ENCODE measurements at regions not wholly inside any gene's neighbourhood (a gene's known extent, or its start where the extent isn't known, plus 50 kb on each side); places are given as distances from the start of the nearest gene placed in this dataset.

DNA sequence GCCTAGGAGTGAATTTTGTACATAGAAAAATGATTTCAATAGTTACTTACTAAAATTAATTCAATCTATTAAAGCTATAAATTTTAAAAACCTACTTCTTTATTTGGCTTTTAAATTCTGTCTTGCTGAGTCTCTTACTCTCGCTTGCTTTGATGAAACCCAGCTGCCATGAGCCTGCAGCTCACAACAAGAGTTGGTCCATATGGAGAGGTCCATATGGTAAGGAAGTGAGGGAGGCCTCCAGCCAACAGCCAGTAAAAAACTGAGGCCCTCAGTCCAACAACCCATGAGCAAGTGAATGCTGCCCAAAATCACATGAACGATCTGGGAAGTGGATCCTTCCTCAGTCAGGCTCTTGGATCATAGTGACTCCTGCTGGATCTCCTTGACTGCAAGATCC is 89.9 kb upstream of the CXADR start:
- Histone ChIP-seq H3K9ac (ENCODE audit: low read length) (no peak overlapping the region), H3K4me3 (ENCODE audit: low read length) (no peak overlapping the region), H3K79me2 (ENCODE audit: low read length) (no peaks in the 10 kb centered on the region), H3K27ac (ENCODE audit: low read length) (no peak overlapping the region), H3K4me1 (ENCODE audit: low read length) (no peaks in the 10 kb centered on the region), H3K4me2 (ENCODE audit: low read length) (no peak overlapping the region), H3K9me3 (ENCODE audit: insufficient read depth, low read length) (no peaks in the 10 kb centered on the region), H2AFZ (ENCODE audit: low read depth, low read length) (no peak overlapping the region), H3K36me3 (replicated peaks; ENCODE audit: low read depth, low read length) (no peaks in the 10 kb centered on the region), H3K27me3 (ENCODE audit: low read depth, low read length) (no peaks in the 10 kb centered on the region), H4K20me1 (ENCODE audit: insufficient read depth, low read length) (no peaks in the 10 kb centered on the region)
- TF ChIP-seq EZH2phosphoT487 (IDR thresholded peaks at IDR 0.05; ENCODE audit: low read depth) = no peak
- TF ChIP-seq, protein P1, sequence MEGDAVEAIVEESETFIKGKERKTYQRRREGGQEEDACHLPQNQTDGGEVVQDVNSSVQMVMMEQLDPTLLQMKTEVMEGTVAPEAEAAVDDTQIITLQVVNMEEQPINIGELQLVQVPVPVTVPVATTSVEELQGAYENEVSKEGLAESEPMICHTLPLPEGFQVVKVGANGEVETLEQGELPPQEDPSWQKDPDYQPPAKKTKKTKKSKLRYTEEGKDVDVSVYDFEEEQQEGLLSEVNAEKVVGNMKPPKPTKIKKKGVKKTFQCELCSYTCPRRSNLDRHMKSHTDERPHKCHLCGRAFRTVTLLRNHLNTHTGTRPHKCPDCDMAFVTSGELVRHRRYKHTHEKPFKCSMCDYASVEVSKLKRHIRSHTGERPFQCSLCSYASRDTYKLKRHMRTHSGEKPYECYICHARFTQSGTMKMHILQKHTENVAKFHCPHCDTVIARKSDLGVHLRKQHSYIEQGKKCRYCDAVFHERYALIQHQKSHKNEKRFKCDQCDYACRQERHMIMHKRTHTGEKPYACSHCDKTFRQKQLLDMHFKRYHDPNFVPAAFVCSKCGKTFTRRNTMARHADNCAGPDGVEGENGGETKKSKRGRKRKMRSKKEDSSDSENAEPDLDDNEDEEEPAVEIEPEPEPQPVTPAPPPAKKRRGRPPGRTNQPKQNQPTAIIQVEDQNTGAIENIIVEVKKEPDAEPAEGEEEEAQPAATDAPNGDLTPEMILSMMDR (IDR thresholded peaks at IDR 0.05; ENCODE audit: low read depth, low read length) = no peak

DNA sequence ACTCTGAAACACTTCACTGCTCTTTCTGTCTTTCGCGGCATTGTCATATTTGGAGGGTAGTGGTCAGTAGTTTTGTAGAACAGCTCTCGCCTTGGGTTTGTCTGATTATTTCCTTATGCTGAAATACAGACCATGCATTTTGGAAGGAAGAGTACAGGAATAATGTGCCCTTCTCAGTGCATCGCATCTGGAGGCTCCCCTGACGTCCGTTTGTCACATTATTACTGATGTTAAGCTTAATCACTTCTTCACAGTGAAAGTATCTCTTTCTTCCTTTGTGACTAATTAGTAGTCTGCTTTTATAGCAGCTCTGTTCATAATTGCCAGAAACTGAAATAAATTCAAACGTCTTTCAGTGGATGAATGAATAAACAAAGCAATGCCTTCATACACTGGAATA is 85.7 kb upstream of the CXADR start:
- Histone ChIP-seq H3K27me3 (ENCODE audit: low read depth, low read length) (no peaks in the 10 kb centered on the region), H3K9me3 (ENCODE audit: insufficient read depth, low read length) (no peaks in the 10 kb centered on the region), H3K79me2 (ENCODE audit: low read length) (no peaks in the 10 kb centered on the region), H3K4me2 (ENCODE audit: low read length) (no peak overlapping the region), H3K4me3 (ENCODE audit: low read length) (no peak overlapping the region), H3K4me1 (ENCODE audit: low read length) (no peaks in the 10 kb centered on the region), H3K27ac (ENCODE audit: low read length) (no peak overlapping the region), H3K9ac (ENCODE audit: low read length) (no peak overlapping the region), H3K36me3 (replicated peaks; ENCODE audit: low read depth, low read length) (no peaks in the 10 kb centered on the region), H2AFZ (ENCODE audit: low read depth, low read length) (no peak overlapping the region), H4K20me1 (ENCODE audit: insufficient read depth, low read length) (no peaks in the 10 kb centered on the region)
- TF ChIP-seq, protein P1 (IDR thresholded peaks at IDR 0.05; ENCODE audit: low read depth, low read length) = no peak
- TF ChIP-seq EZH2phosphoT487 (IDR thresholded peaks at IDR 0.05; ENCODE audit: low read depth) = no peak

DNA sequence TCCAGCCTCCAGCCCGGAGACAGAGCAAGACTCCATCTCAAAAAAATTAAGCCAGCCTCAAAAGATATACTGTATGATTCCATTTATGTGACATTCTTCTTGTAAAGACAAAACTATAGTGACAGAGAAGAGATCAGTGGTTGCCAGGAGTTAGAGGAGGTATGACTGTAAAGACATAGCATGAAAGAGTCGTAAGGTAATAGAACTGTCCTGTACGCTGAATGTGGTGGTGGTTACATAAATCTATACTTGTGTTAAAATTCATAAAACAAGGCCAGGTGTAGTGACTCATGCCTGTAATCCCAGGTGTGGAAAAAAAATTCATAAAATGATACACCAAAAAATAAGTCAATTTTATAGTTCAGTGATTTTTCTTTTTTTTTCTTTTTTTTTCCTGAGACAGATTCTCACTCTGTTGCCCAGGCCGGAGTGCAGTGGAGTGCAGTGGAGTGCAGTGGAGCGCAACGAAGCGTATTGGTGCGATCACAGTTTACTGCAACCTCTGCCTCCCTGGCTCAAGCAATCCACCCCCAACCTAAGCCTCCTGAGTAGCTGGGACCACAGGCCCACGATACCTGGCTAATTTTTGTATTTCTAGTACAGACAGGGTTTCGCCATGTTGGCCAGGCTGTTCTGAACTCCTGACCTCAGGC is 84.9 kb upstream of the CXADR start:
- H3K4me3 ChIP-seq (ENCODE audit: low read length) = no peak overlapping the region
- H3K36me3 ChIP-seq (replicated peaks; ENCODE audit: low read depth, low read length) = no peaks in the 10 kb centered on the region
- no peak overlapping the region for H3K27ac ChIP-seq (ENCODE audit: low read length)
- H2AFZ ChIP-seq (ENCODE audit: low read depth, low read length) = no peak overlapping the region
- no peak overlapping the region for H3K4me2 ChIP-seq (ENCODE audit: low read length)
- H3K27me3 ChIP-seq (ENCODE audit: low read depth, low read length) = no peaks in the 10 kb centered on the region
- H3K4me1 ChIP-seq (ENCODE audit: low read length) = no peaks in the 10 kb centered on the region
- H3K79me2 ChIP-seq (ENCODE audit: low read length) = no peaks in the 10 kb centered on the region
- no peak overlapping the region for H3K9ac ChIP-seq (ENCODE audit: low read length)
- no peaks in the 10 kb centered on the region for H3K9me3 ChIP-seq (ENCODE audit: insufficient read depth, low read length)
- TF ChIP-seq EZH2phosphoT487 (IDR thresholded peaks at IDR 0.05; ENCODE audit: low read depth) = no peak
- TF ChIP-seq, protein P1 (IDR thresholded peaks at IDR 0.05; ENCODE audit: low read depth, low read length) = no peak
- H4K20me1 ChIP-seq (ENCODE audit: insufficient read depth, low read length) = no peaks in the 10 kb centered on the region

DNA sequence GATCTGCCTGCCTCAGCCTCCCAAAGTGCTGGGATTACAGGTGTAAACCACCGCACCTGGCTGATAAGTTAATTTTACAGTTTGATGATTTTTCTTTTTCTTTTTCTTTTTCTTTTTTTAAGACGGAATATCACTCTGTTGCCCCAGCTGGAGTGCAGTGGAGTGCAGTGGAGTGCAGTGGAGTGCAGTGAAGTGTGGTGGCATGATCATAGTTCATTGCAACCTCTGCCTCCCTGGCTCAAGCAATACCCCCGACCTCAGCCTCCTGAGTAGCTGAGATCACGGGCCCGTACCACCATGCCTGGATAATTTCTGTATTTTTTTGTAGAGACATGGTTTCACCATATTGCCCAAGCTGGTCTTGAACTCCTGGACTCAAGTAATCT is 84.4 kb upstream of the CXADR start:
- no peaks in the 10 kb centered on the region for H3K4me1 ChIP-seq (ENCODE audit: low read length)
- H3K36me3 ChIP-seq (replicated peaks; ENCODE audit: low read depth, low read length) = no peaks in the 10 kb centered on the region
- no peaks in the 10 kb centered on the region for H3K9me3 ChIP-seq (ENCODE audit: insufficient read depth, low read length)
- H3K4me3 ChIP-seq (ENCODE audit: low read length) = no peak overlapping the region
- no peak overlapping the region for H3K9ac ChIP-seq (ENCODE audit: low read length)
- H3K27me3 ChIP-seq (ENCODE audit: low read depth, low read length) = no peaks in the 10 kb centered on the region
- H3K4me2 ChIP-seq (ENCODE audit: low read length) = no peak overlapping the region
- no peak for TF ChIP-seq EZH2phosphoT487 (IDR thresholded peaks at IDR 0.05; ENCODE audit: low read depth)
- TF ChIP-seq, protein P1 (IDR thresholded peaks at IDR 0.05; ENCODE audit: low read depth, low read length) = no peak
- H4K20me1 ChIP-seq (ENCODE audit: insufficient read depth, low read length) = no peaks in the 10 kb centered on the region
- H3K27ac ChIP-seq (ENCODE audit: low read length) = no peak overlapping the region
- no peak overlapping the region for H2AFZ ChIP-seq (ENCODE audit: low read depth, low read length)
- H3K79me2 ChIP-seq (ENCODE audit: low read length) = no peaks in the 10 kb centered on the region
